H1 (cell line): ENCODE measurements at regions not wholly inside any gene's neighbourhood (a gene's known extent, or its start where the extent isn't known, plus 50 kb on each side); places are given as distances from the start of the nearest gene placed in this dataset.

Experiments used
- ATF2 ChIP-seq: IDR thresholded peaks from 2 replicates; pipeline ENCODE4 v1.6.1; 2012; ENCODE audit warnings: low read length, inconsistent platforms
- ATF3 ChIP-seq: IDR thresholded peaks from 2 replicates; pipeline ENCODE4 v1.6.1; 2011; ENCODE audit warnings: low read depth, mild to moderate bottlenecking, low read length; ENCODE audit not compliant: insufficient read depth
- BACH1 ChIP-seq: IDR thresholded peaks from 2 replicates; pipeline ENCODE4 v1.6.1; 2012; ENCODE audit warnings: low read length, improper control_type of control experiment
- BCL11A ChIP-seq, 2 experiments: IDR thresholded peaks; one replicate each; pipeline ENCODE4 v1.6.1; 2011; ENCODE audit warnings: low read depth in 2 of 2, low read length in 2 of 2, mild to moderate bottlenecking in 2 of 2
- CEBPB ChIP-seq: IDR thresholded peaks from 2 replicates; pipeline ENCODE4 v1.6.1; 2012; ENCODE audit warnings: low read depth, low read length
- CHD7 ChIP-seq: fragments of 300-600 bp; sonication (generic); IDR thresholded peaks from 2 replicates; pipeline ENCODE4 v1.7.1; 2012; ENCODE audit warnings: low read length, moderate library complexity, mild to moderate bottlenecking, inconsistent platforms; ENCODE audit not compliant: insufficient replicate concordance
- EGR1 ChIP-seq: IDR thresholded peaks from 2 replicates; pipeline ENCODE4 v1.6.1; 2011; ENCODE audit warnings: low read depth, low read length, borderline replicate concordance
- KDM1A ChIP-seq: fragments of 200-600, 300-600 bp; sonication (generic); IDR thresholded peaks from 2 replicates; pipeline ENCODE4 v1.7.1; 2016; ENCODE audit warnings: mild to moderate bottlenecking, low read length, borderline replicate concordance
- SIN3A ChIP-seq, 2 experiments: IDR thresholded peaks in 1 of 2; conservative IDR thresholded peaks in 1 of 2; 2 replicates each; pipeline ENCODE4 v1.6.1; 2011 to 2012; ENCODE audit warnings: low read length in 2 of 2, improper control_type of control experiment in 1 of 2, low read depth in 1 of 2, mild to moderate bottlenecking in 1 of 2
- TAF7 ChIP-seq: optimal IDR thresholded peaks from 2 replicates; pipeline ENCODE3; 2011; ENCODE audit warnings: low read depth, mild to moderate bottlenecking, inconsistent platforms, low read length, moderate library complexity, borderline replicate concordance

GRCh38 chr2:23023722-23024121, 361.3 kb upstream of the KLHL29 start (continued):
- no peak for TF ChIP-seq CHD7
- TF ChIP-seq TAF7: no peak
- TF ChIP-seq SIN3A (conservative IDR thresholded peaks at IDR 0.05 in 1 of 2, IDR thresholded peaks at IDR 0.05 in 1 of 2; ENCODE audit: low read depth in 1 of 2, low read length in 2 of 2): no peak
- no peak for TF ChIP-seq CEBPB
- TF ChIP-seq KDM1A: no peak
- no peak for TF ChIP-seq ATF2
- TF ChIP-seq ATF3: no peak
- no peak for TF ChIP-seq BCL11A (IDR thresholded peaks at IDR 0.05; ENCODE audit: low read depth in 2 of 2, low read length in 2 of 2)
- TF ChIP-seq EGR1: no peak
- TF ChIP-seq BACH1: no peak
